ENCODE measurements at regions not wholly inside any gene's neighbourhood (a gene's known extent, or its start where the extent isn't known, plus 50 kb on each side); places are given as distances from the start of the nearest gene placed in this dataset.

GRCh38 chr5:8954801-8955200, 591.1 kb downstream of the SEMA5A start:
- H3K4me3 Mint-ChIP-seq = no peak overlapping the region
- no peaks in the 10 kb centered on the region for H3K27me3 Mint-ChIP-seq
- peaks cover 3 to 5% of the 10 kb centered on the region in 2 donors for H3K9me3 Mint-ChIP-seq
- H3K4me1 Mint-ChIP-seq = no peaks in the 10 kb centered on the region
- ATAC-seq (no peak), DNase-seq (no peak)
- H3K27ac Mint-ChIP-seq = no peak overlapping the region

- ATAC-seq (no peak), DNase-seq (no peak)
- Mint-ChIP-seq H3K4me1 (no peaks in the 10 kb centered on the region), H3K4me3 (no peak overlapping the region), H3K27ac (no peak overlapping the region), H3K9me3 (peaks cover 8% of the 10 kb centered on the region in 2 donors), H3K27me3 (no peaks in the 10 kb centered on the region)
These were observed 589.2 kb downstream of the SEMA5A start for GRCh38 chr5:8956659-8957058.

- Mint-ChIP-seq H3K27ac (no peak overlapping the region), H3K9me3 (peaks cover 8% of the 10 kb centered on the region in 2 donors), H3K4me3 (no peak overlapping the region), H3K27me3 (no peaks in the 10 kb centered on the region), H3K4me1 (no peaks in the 10 kb centered on the region)
- no peak for DNase-seq
- no peak for ATAC-seq
These were observed 587.3 kb downstream of the SEMA5A start for GRCh38 chr5:8958602-8959001.

GRCh38 chr5:8961219-8961618, 584.7 kb downstream of the SEMA5A start:
- Mint-ChIP-seq H3K27ac (no peak overlapping the region), H3K4me1 (no peaks in the 10 kb centered on the region), H3K9me3 (peaks cover 8 to 12% of the 10 kb centered on the region in 2 donors), H3K4me3 (no peak overlapping the region), H3K27me3 (no peaks in the 10 kb centered on the region)
- no peak for ATAC-seq
- no peak for DNase-seq

- Mint-ChIP-seq H3K27ac (no peak overlapping the region), H3K4me3 (no peak overlapping the region), H3K4me1 (no peaks in the 10 kb centered on the region), H3K27me3 (no peaks in the 10 kb centered on the region), H3K9me3 (peaks cover 12 to 13% of the 10 kb centered on the region in 2 donors)
- ATAC-seq (no peak), DNase-seq (no peak)
These were observed 583.9 kb downstream of the SEMA5A start for GRCh38 chr5:8961956-8962355.

GRCh38 chr5:8981016-8981415, 564.9 kb downstream of the SEMA5A start:
- no peaks in the 10 kb centered on the region for H3K4me1 Mint-ChIP-seq
- no peak overlapping the region for H3K27ac Mint-ChIP-seq
- ATAC-seq = no peak
- H3K27me3 Mint-ChIP-seq = no peaks in the 10 kb centered on the region
- DNase-seq = no peak
- peaks cover 0 to 13% of the 10 kb centered on the region in 2 donors for H3K9me3 Mint-ChIP-seq
- no peak overlapping the region for H3K4me3 Mint-ChIP-seq

- no peak for ATAC-seq
- Mint-ChIP-seq H3K9me3 (peaks cover 0 to 13% of the 10 kb centered on the region in 2 donors), H3K4me3 (no peak overlapping the region)
These were observed 564.4 kb downstream of the SEMA5A start for GRCh38 chr5:8981496-8981895.

GRCh38 chr5:8984386-8984785, 561.5 kb downstream of the SEMA5A start:
- Mint-ChIP-seq H3K4me1 (no peaks in the 10 kb centered on the region), H3K27me3 (no peaks in the 10 kb centered on the region), H3K4me3 (no peak overlapping the region), H3K27ac (no peak overlapping the region), H3K9me3 (peaks cover 0 to 20% of the 10 kb centered on the region in 2 donors)
- DNase-seq = no peak
- ATAC-seq = no peak

More at GRCh38 chr5:8981496-8981895, 564.4 kb downstream of the SEMA5A start:
- DNase-seq = no peak
- Mint-ChIP-seq H3K27ac (no peak overlapping the region), H3K4me1 (no peaks in the 10 kb centered on the region), H3K27me3 (no peaks in the 10 kb centered on the region)

Data from stimulated activated naive CD8-positive, alpha-beta T cell treated with anti-CD3 and anti-CD28 coated beads, Interleukin-15, amount 100 ng/mL, for 72 hours (primary cell).